GM19239 (cell line): ENCODE measurements at regions not wholly inside any gene's neighbourhood (a gene's known extent, or its start where the extent isn't known, plus 50 kb on each side); places are given as distances from the start of the nearest gene placed in this dataset.

Experiments used
- DNase-seq: peaks from one replicate; pipeline ENCODE4 v3.0.0; 2011; ENCODE audit warnings: low spot score; ENCODE audit not compliant: insufficient read length
- FAIRE-seq: peaks from 2 replicates; lab custom pipeline; 2011; peaks lifted over from hg19 to GRCh38; lab: Jason Lieb, UNC

- FAIRE-seq, result no peak
- DNase-seq, result no peak
These were observed 289.2 kb downstream of the OGFRL1 start for GRCh38 chr6:71577766-71578165.

- FAIRE-seq (no peak), DNase-seq (no peak)
These were observed 291.3 kb downstream of the OGFRL1 start for GRCh38 chr6:71579902-71580301.

- no peak for FAIRE-seq
- no peak for DNase-seq
These were observed 294.2 kb downstream of the OGFRL1 start for GRCh38 chr6:71582820-71583219.

- no peak for FAIRE-seq
- no peak for DNase-seq
These were observed 296.3 kb downstream of the OGFRL1 start for GRCh38 chr6:71584712-71585436.

GRCh38 chr6:71585472-71585871, 296.9 kb downstream of the OGFRL1 start:
- FAIRE-seq (no peak), DNase-seq (no peak)

- no peak for FAIRE-seq
These were observed 297.9 kb upstream of the RIMS1 start for GRCh38 chr6:71588490-71588889.

GRCh38 chr6:71589254-71589653, 297.1 kb upstream of the RIMS1 start:
- DNase-seq, result no peak
- no peak for FAIRE-seq

More at GRCh38 chr6:71588490-71588889, 297.9 kb upstream of the RIMS1 start:
- DNase-seq, result no peak

- DNase-seq, result no peak
- FAIRE-seq, result no peak
These were observed 293.7 kb upstream of the RIMS1 start for GRCh38 chr6:71592643-71593042.

- DNase-seq (no peak), FAIRE-seq (no peak)
These were observed 287.0 kb upstream of the RIMS1 start for GRCh38 chr6:71599359-71599758.

- DNase-seq (no peak), FAIRE-seq (no peak)
These were observed 283.9 kb upstream of the RIMS1 start for GRCh38 chr6:71602385-71603007.

GRCh38 chr6:71603021-71603420, 283.3 kb upstream of the RIMS1 start:
- FAIRE-seq (no peak), DNase-seq (no peak)

GRCh38 chr6:71608646-71609045, 277.7 kb upstream of the RIMS1 start:
- no peak for DNase-seq
- FAIRE-seq, result no peak

- no peak for DNase-seq
- FAIRE-seq, result no peak
These were observed 266.5 kb upstream of the RIMS1 start for GRCh38 chr6:71619836-71620235.

GRCh38 chr6:71621918-71622519, 264.3 kb upstream of the RIMS1 start:
- DNase-seq (no peak), FAIRE-seq (no peak)

- no peak for FAIRE-seq
- no peak for DNase-seq
These were observed 244.2 kb upstream of the RIMS1 start for GRCh38 chr6:71642120-71642519.

- no peak for FAIRE-seq
These were observed 243.6 kb upstream of the RIMS1 start for GRCh38 chr6:71642793-71643192.

GRCh38 chr6:71645299-71645698, 241.1 kb upstream of the RIMS1 start:
- no peak for FAIRE-seq
- DNase-seq, result no peak

More at GRCh38 chr6:71642793-71643192, 243.6 kb upstream of the RIMS1 start:
- no peak for DNase-seq

- DNase-seq (no peak), FAIRE-seq (no peak)
These were observed 236.4 kb upstream of the RIMS1 start for GRCh38 chr6:71649915-71650314.

GRCh38 chr6:71651636-71652035, 234.7 kb upstream of the RIMS1 start:
- DNase-seq, result no peak
- FAIRE-seq, result no peak

- DNase-seq (no peak), FAIRE-seq (no peak)
These were observed 230.2 kb upstream of the RIMS1 start for GRCh38 chr6:71656121-71656520.

GRCh38 chr6:71665931-71666330, 220.4 kb upstream of the RIMS1 start:
- DNase-seq, result no peak
- FAIRE-seq, result no peak
